Mesenchymal stem cell (in vitro differentiated cells and primary cell): ENCODE measurements at regions not wholly inside any gene's neighbourhood (a gene's known extent, or its start where the extent isn't known, plus 50 kb on each side); places are given as distances from the start of the nearest gene placed in this dataset.

ENCODE experiments used
- DNase-seq: peaks from one replicate; pipeline ENCODE4 v3.0.0-alpha.2; 2013
- H2AFZ ChIP-seq: one replicate; pipeline ENCODE4 v1.6.1; 2013; ENCODE audit warnings: low read depth, mild to moderate bottlenecking, control low read depth, inconsistent platforms, low read length, moderate library complexity
- H2AK5ac ChIP-seq: 2 replicates; pipeline ENCODE4 v1.6.1; 2013; ENCODE audit warnings: low read length, moderate library complexity, mild to moderate bottlenecking, inconsistent platforms; ENCODE audit not compliant: severe bottlenecking
- H2BK120ac ChIP-seq: one replicate; pipeline ENCODE4 v1.6.1; 2013; ENCODE audit warnings: low read depth, mild to moderate bottlenecking, inconsistent platforms, low read length, moderate library complexity
- H2BK12ac ChIP-seq, 2 experiments: one replicate each; pipeline ENCODE4 v1.6.1; 2013; ENCODE audit warnings: inconsistent platforms in 2 of 2, low read length in 2 of 2, mild to moderate bottlenecking in 2 of 2, moderate library complexity in 2 of 2, control low read depth in 1 of 2
- H2BK15ac ChIP-seq: one replicate; pipeline ENCODE4 v1.6.1; 2013; ENCODE audit warnings: mild to moderate bottlenecking, low read depth, inconsistent platforms; ENCODE audit not compliant: poor library complexity, severe bottlenecking
- H2BK5ac ChIP-seq: 2 replicates; pipeline ENCODE4 v1.6.1; 2013; ENCODE audit warnings: low read depth, mild to moderate bottlenecking, low read length, control low read depth, inconsistent platforms; ENCODE audit not compliant: poor library complexity, severe bottlenecking
- H3K14ac ChIP-seq, 2 experiments: one replicate each; pipeline ENCODE4 v1.6.1; 2013; ENCODE audit warnings: inconsistent platforms in 2 of 2, low read length in 2 of 2, control low read depth in 1 of 2, mild to moderate bottlenecking in 1 of 2, moderate library complexity in 1 of 2
- H3K18ac ChIP-seq, 2 experiments: one replicate each; pipeline ENCODE4 v1.6.1; 2013; ENCODE audit warnings: inconsistent platforms in 2 of 2, low read length in 2 of 2, control low read depth in 1 of 2, low read depth in 1 of 2, mild to moderate bottlenecking in 1 of 2
- H3K23ac ChIP-seq, 2 experiments: one replicate each; pipeline ENCODE4 v1.6.1; 2013; ENCODE audit warnings: inconsistent platforms in 2 of 2, low read length in 2 of 2, mild to moderate bottlenecking in 2 of 2, moderate library complexity in 2 of 2, control low read depth in 1 of 2
- H3K27ac ChIP-seq: 2 replicates; pipeline ENCODE4 v1.5.1; 2013; ENCODE audit warnings: mild to moderate bottlenecking, moderate library complexity, low read length, control low read depth, inconsistent platforms; ENCODE audit not compliant: poor library complexity, severe bottlenecking
- H3K27me3 ChIP-seq, 2 experiments: 2 replicates each; pipeline versions ENCODE4 v1.6.1 to v1.7.0; 2013; ENCODE audit warnings: low read length in 2 of 2, mild to moderate bottlenecking in 2 of 2, moderate library complexity in 2 of 2, control low read depth in 1 of 2, inconsistent platforms in 1 of 2; ENCODE audit not compliant: control insufficient read depth in 1 of 2, insufficient read depth in 1 of 2
- H3K36me3 ChIP-seq, 2 experiments: 2 replicates each; pipeline versions ENCODE4 v1.6.1 to v1.7.0; 2013; ENCODE audit warnings: low read length in 2 of 2, control low read depth in 1 of 2, inconsistent platforms in 1 of 2, low read depth in 1 of 2, mild to moderate bottlenecking in 1 of 2; ENCODE audit not compliant: insufficient read depth in 2 of 2, control insufficient read depth in 1 of 2
- H3K4ac ChIP-seq, 2 experiments: one replicate each; pipeline ENCODE4 v1.6.1; 2013; ENCODE audit warnings: inconsistent platforms in 2 of 2, low read length in 2 of 2, mild to moderate bottlenecking in 2 of 2, moderate library complexity in 2 of 2, control low read depth in 1 of 2, low read depth in 1 of 2
- H3K4me1 ChIP-seq: 2 replicates; pipeline ENCODE4 v1.6.1; 2013; ENCODE audit warnings: low read depth, low read length, control low read depth; ENCODE audit not compliant: control insufficient read depth, insufficient read depth
- H3K4me2 ChIP-seq: 2 replicates; pipeline ENCODE4 v1.6.1; 2013; ENCODE audit warnings: low read length, mild to moderate bottlenecking, inconsistent platforms; ENCODE audit not compliant: poor library complexity, severe bottlenecking
- H3K4me3 ChIP-seq, 2 experiments: 2 replicates each; pipeline versions ENCODE4 v1.5.1 to v1.7.0; 2013; ENCODE audit warnings: low read length in 2 of 2, mild to moderate bottlenecking in 2 of 2, control low read depth in 1 of 2, low read depth in 1 of 2; ENCODE audit not compliant: insufficient read depth in 1 of 2
- H3K79me1 ChIP-seq: replicated peaks from 2 replicates; pipeline ENCODE4 v1.6.1; 2013; ENCODE audit warnings: mild to moderate bottlenecking, control low read depth, low read length, inconsistent platforms; ENCODE audit not compliant: poor library complexity, severe bottlenecking
- H3K9ac ChIP-seq: 2 replicates; pipeline ENCODE4 v1.7.0; 2013; ENCODE audit warnings: mild to moderate bottlenecking, low read length, moderate library complexity
- H3K9me3 ChIP-seq: 2 replicates; pipeline ENCODE4 v1.7.0; 2013; ENCODE audit warnings: mild to moderate bottlenecking, low read length; ENCODE audit not compliant: control insufficient read depth
- H4K8ac ChIP-seq: one replicate; pipeline ENCODE4 v1.6.1; 2013; ENCODE audit warnings: inconsistent platforms, mild to moderate bottlenecking, low read length, moderate library complexity
- H4K91ac ChIP-seq: one replicate; pipeline ENCODE4 v1.6.1; 2013; ENCODE audit warnings: mild to moderate bottlenecking, low read length, inconsistent platforms
- WGBS: methylation state at CpG from one replicate; pipeline ENCODE4 v1.1.7; 2013; ENCODE audit warnings: mixed read lengths; 5-methylcytosine and 5-hydroxymethylcytosine counted together

DNA sequence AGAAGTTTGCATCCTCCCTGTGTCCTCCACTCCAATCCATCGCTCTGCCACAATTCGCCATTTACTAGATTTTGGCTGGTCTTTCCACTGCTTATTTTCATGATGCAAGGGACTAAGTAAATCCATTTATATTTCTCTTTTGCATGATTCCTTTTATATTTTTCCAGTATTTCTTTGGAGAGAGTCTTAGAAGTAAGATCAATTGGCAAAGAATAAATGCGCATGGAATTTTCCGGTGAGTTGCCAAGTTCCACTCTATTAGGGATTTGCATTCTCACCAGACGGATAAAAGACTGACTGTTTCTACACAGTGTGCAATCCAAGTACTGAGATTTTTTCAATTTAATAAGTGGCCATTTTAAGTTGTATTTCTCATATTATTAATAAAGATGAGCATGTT, 91.7 kb upstream of the PHACTR3 start:
- Histone ChIP-seq H3K4ac (no peak overlapping the region), H2AFZ (no peak overlapping the region), H3K18ac (no peak overlapping the region), H3K4me1 (no peaks in the 10 kb centered on the region), H4K91ac (no peak overlapping the region), H3K4me3 (no peak overlapping the region), H4K8ac (no peak overlapping the region), H3K27ac (no peak overlapping the region), H3K27me3 (peaks cover 0 to 26% of the 10 kb centered on the region in 2 experiments), H3K79me1 (no peaks in the 10 kb centered on the region), H3K23ac (no peak overlapping the region), H2BK12ac (no peak overlapping the region), H2BK120ac (no peak overlapping the region), H3K9ac (no peak overlapping the region), H2BK15ac (no peak overlapping the region), H3K4me2 (no peak overlapping the region), H3K36me3 (no peaks in the 10 kb centered on the region), H2AK5ac (no peak overlapping the region), H3K14ac (no peak overlapping the region), H2BK5ac (no peak overlapping the region), H3K9me3 (no peaks in the 10 kb centered on the region)
- no peak for DNase-seq
- WGBS = 100% methylated on average over 4 of the region's 5 CpGs

DNA sequence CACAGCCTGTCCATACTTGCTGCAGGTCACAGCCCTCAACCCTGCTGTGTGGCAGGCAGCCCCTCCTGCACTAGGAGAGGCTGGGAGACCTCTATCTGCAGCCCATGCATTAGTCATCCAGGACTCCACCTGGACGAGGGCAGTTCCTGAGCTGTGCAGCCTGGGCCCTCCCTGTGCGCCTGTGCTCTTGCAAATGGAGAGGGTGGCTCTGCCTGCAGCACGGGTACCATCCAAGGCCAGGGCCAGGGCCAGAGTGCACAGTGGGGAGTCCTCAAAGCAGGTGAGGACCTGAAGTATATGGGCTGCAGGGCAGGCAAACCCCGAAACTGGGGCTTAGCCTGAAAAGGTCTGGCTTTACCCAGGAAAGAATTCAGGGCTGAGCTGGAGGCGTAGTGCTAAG, 89.8 kb upstream of the PHACTR3 start:
- no peak overlapping the region for H3K4ac ChIP-seq
- no peaks in the 10 kb centered on the region for H3K9me3 ChIP-seq
- no peak overlapping the region for H2BK5ac ChIP-seq
- H2BK15ac ChIP-seq = no peak overlapping the region
- no peak for DNase-seq
- no peak overlapping the region for H4K91ac ChIP-seq
- no peak overlapping the region for H3K4me3 ChIP-seq
- no peak overlapping the region for H3K27ac ChIP-seq
- H2BK120ac ChIP-seq = no peak overlapping the region
- no peak overlapping the region for H3K9ac ChIP-seq
- no peak overlapping the region for H3K18ac ChIP-seq
- H3K4me1 ChIP-seq = no peaks in the 10 kb centered on the region
- H3K23ac ChIP-seq = no peak overlapping the region
- no peak overlapping the region for H2AFZ ChIP-seq
- no peaks in the 10 kb centered on the region for H3K36me3 ChIP-seq
- no peak overlapping the region for H3K4me2 ChIP-seq
- no peak overlapping the region for H3K14ac ChIP-seq
- H2AK5ac ChIP-seq = no peak overlapping the region
- H4K8ac ChIP-seq = no peak overlapping the region
- 77% methylated on average over 5 of the region's 5 CpGs for WGBS
- peaks cover 0 to 38% of the 10 kb centered on the region in 2 experiments for H3K27me3 ChIP-seq
- H3K79me1 ChIP-seq = no peaks in the 10 kb centered on the region
- no peak overlapping the region for H2BK12ac ChIP-seq

DNA sequence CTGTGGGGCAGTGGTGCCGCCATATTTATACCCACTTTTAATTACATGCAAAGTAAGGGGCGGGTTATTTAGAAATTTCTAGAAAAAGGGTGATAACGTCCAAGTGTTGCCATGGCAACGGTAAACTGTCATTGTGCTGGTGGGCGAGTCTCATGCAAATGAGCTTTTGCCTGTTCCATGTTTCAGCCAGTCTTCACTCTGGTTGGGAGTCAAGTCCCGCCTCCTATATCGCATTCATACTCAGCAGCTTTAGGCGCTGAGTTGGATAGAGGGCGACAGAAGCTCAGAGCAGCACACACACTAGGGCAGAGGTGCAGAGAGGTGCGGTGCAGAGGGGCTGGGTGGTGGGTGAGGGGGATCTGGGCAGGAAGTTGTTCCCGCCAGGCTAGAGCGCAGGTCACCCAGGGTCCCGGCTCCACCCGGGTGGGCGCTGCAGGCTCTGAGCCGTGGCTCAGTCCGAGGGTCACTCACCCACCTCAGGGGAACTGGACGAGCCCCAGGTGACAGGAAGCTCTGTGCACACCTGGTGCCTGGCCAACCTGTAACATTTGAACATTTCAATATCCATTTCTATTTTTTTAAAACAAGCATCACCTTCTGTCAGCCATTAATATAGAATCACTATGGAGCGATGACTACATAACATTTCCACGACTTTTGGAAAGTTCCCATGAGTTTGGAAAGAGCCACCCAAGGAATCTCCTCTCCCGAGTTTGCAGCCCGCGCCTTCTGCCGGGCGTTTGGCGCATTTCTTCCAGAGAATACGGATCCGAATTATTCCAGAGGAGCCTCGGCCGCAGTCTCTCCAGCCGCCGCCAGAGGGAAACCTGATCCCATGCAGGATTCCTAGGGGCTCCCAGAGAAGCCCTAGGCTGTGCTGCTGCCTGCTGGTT, 89.1 kb upstream of the PHACTR3 start:
- Histone ChIP-seq H2AK5ac (no peak overlapping the region), H3K36me3 (no peaks in the 10 kb centered on the region), H3K9ac (no peak overlapping the region), H4K91ac (no peak overlapping the region), H2BK15ac (no peak overlapping the region), H3K4me2 (no peak overlapping the region), H3K18ac (no peak overlapping the region), H2BK120ac (no peak overlapping the region), H3K23ac (no peak overlapping the region), H4K8ac (no peak overlapping the region), H3K27ac (no peak overlapping the region), H3K4ac (no peak overlapping the region), H2BK5ac (no peak overlapping the region), H3K4me1 (no peaks in the 10 kb centered on the region), H3K4me3 (no peak overlapping the region), H3K14ac (no peak overlapping the region), H2BK12ac (no peak overlapping the region), H2AFZ (no peak overlapping the region), H3K9me3 (no peaks in the 10 kb centered on the region), H3K79me1 (no peaks in the 10 kb centered on the region), H3K27me3 (peaks cover 0 to 45% of the 10 kb centered on the region in 2 experiments)
- DNase-seq = peak; percentile 13
- WGBS = 43% methylated on average over 31 of the region's 32 CpGs

DNA sequence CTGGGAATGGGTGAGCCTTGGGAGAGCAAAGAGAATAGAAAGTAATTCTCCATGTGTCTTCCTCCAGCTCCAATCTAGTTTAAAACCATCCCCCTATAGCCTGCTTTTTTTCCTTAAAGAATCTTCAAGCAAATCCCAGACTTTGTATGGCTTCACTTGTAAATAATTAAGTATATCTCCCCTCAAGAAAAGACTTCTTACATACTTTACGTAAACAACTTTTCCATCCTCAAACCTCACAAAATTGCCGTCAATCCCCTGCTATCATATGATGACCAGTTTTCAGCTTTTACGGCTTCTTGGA, 88.5 kb upstream of the PHACTR3 start:
- Histone ChIP-seq H2AK5ac (no peak overlapping the region), H2BK120ac (no peak overlapping the region), H2BK12ac (no peak overlapping the region), H3K79me1 (no peaks in the 10 kb centered on the region), H2BK5ac (no peak overlapping the region), H3K18ac (no peak overlapping the region), H2BK15ac (no peak overlapping the region), H4K8ac (no peak overlapping the region), H4K91ac (no peak overlapping the region), H3K27me3 (peaks cover 0 to 48% of the 10 kb centered on the region in 2 experiments), H3K4me1 (no peaks in the 10 kb centered on the region), H3K23ac (no peak overlapping the region), H3K27ac (no peak overlapping the region), H3K9ac (no peak overlapping the region), H3K9me3 (no peaks in the 10 kb centered on the region), H3K14ac (no peak overlapping the region), H2AFZ (no peak overlapping the region), H3K4me3 (no peak overlapping the region), H3K4me2 (no peak overlapping the region), H3K4ac (no peak overlapping the region), H3K36me3 (no peaks in the 10 kb centered on the region)
- DNase-seq = no peak
- 87% methylated on average over 3 of the region's 3 CpGs for WGBS
